ENCODE measurements at regions not wholly inside any gene's neighbourhood (a gene's known extent, or its start where the extent isn't known, plus 50 kb on each side); places are given as distances from the start of the nearest gene placed in this dataset.

- TF ChIP-seq CTCF (conservative IDR thresholded peaks at IDR 0.05 in 1 of 2, IDR thresholded peaks at IDR 0.05 in 1 of 2; ENCODE audit: extremely low read depth in 1 of 2, insufficient read depth in 1 of 2, low read depth in 1 of 2, low read length in 2 of 2) = no peak
- TF ChIP-seq EZH2 (IDR thresholded peaks at IDR 0.05; ENCODE audit: borderline replicate concordance, low read length) = no peak
Measured at GRCh38 chr5:104793031-104793754, 1230.6 kb upstream of the NUDT12 start.

Data from mammary epithelial cell (primary cell).